ENCODE measurements at regions not wholly inside any gene's neighbourhood (a gene's known extent, or its start where the extent isn't known, plus 50 kb on each side); places are given as distances from the start of the nearest gene placed in this dataset.

DNA sequence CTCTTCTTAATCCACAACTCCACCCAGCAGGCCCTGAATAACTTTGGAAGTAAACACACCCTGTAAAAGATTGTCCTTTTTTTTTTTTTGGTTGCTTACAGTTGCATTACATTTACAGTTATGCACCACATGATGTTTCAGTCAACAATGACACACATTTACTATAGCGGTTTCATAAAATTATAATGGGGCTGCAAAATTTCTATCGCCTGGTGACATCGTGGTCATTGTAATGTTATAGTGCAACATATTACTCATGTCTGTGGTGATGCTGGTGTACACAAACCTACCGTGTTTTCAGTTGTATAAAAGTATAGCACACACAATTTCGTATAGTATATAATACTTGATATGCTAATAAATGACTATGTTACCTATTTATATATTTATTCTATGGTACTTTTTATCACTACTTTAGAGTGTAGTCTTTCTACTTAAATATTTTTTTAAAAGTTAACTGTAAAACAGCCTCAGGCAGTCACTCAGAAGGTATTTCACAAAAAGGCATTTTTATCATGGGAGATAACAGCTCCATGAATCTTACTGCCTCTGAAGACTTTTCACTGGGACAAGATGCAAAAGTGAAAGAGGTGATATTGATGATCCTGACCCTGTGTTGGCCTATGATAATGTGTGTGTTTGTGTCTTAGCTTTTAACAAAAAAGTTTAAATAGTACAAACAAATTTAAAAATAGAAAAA lies 695.4 kb upstream of the CDH18 start:
- TF ChIP-seq, protein P1, sequence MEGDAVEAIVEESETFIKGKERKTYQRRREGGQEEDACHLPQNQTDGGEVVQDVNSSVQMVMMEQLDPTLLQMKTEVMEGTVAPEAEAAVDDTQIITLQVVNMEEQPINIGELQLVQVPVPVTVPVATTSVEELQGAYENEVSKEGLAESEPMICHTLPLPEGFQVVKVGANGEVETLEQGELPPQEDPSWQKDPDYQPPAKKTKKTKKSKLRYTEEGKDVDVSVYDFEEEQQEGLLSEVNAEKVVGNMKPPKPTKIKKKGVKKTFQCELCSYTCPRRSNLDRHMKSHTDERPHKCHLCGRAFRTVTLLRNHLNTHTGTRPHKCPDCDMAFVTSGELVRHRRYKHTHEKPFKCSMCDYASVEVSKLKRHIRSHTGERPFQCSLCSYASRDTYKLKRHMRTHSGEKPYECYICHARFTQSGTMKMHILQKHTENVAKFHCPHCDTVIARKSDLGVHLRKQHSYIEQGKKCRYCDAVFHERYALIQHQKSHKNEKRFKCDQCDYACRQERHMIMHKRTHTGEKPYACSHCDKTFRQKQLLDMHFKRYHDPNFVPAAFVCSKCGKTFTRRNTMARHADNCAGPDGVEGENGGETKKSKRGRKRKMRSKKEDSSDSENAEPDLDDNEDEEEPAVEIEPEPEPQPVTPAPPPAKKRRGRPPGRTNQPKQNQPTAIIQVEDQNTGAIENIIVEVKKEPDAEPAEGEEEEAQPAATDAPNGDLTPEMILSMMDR (IDR thresholded peaks at IDR 0.05): no peak
- TF ChIP-seq EP300 (IDR thresholded peaks at IDR 0.05) (no peak), POLR2AphosphoS5 (IDR thresholded peaks at IDR 0.05) (no peak), POLR2A (IDR thresholded peaks at IDR 0.05) (no peak)

DNA sequence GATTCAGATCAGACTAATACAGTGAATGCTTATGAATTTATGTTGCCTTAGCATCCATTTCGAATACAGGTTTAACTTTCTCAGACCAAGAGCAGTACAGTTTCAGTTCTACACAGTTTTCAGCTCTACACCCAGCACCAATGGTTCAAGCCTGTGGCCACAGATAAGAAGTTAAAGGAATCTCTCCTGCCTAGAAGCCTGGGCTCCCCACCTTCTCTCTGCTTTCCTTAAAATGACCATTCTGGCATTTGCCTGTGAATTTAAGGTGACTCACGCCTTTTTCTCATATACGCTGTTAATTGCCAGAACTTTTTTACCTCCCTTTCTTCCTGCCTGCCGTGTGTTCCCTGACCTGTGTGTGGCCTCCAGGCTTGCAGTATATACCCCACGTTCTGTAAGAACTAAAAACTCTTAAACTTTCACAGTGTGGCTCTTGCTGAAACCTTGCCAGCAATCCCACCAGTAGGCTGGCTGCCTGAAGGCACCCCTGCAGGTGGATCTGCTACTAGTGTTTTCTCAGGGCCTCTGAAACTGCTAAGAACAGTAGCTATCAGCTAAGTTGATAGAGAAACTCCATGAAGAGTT lies 692.8 kb upstream of the CDH18 start:
- DNase-seq (ENCODE audit: low spot score in 2 of 2): no peak
- Histone ChIP-seq H3K4me3 (no peak overlapping the region), H3K4me1 (no peaks in the 10 kb centered on the region), H3K27me3 (no peaks in the 10 kb centered on the region), H3K36me3 (no peaks in the 10 kb centered on the region), H3K9me3 (no peaks in the 10 kb centered on the region), H3K27ac (no peak overlapping the region)
- TF ChIP-seq, protein P1 (IDR thresholded peaks at IDR 0.05): no peak
- TF ChIP-seq POLR2AphosphoS5 (IDR thresholded peaks at IDR 0.05) (no peak), POLR2A (IDR thresholded peaks at IDR 0.05) (no peak), EP300 (IDR thresholded peaks at IDR 0.05) (no peak)
- WGBS: 67% methylated on average over 5 of the region's 5 CpGs

More for the DNA sequence above, 695.4 kb upstream of the CDH18 start:
- Histone ChIP-seq H3K9me3 (no peaks in the 10 kb centered on the region), H3K27ac (no peak overlapping the region), H3K36me3 (no peaks in the 10 kb centered on the region), H3K4me3 (no peak overlapping the region), H3K4me1 (no peaks in the 10 kb centered on the region), H3K27me3 (no peaks in the 10 kb centered on the region)
- no peak for DNase-seq (ENCODE audit: low spot score in 2 of 2)
- WGBS: 78% methylated on average over 5 of the region's 5 CpGs

DNA sequence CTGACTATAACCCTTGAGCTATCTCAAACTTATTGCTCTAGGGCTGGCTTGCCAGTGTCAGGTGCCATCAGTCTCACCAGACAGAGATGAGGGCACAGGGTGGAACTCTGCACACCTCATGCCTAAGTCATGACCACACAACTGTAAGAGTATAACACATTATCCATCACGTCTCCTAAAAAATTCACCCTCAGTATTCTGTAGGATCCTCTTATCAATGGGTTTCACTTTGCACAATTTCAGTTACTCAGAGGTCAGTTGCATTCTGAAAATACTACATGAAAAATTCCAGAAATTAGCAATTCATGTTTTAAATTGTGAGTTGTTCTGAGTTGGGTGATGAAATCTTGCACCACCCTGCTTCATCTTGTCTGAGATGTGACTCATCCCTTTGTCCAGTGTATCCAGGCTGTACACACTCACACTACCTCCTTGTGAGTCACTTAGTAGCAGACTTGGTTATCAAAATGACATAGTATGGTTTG lies 690.9 kb upstream of the CDH18 start:
- TF ChIP-seq EP300 (IDR thresholded peaks at IDR 0.05) (no peak), POLR2A (IDR thresholded peaks at IDR 0.05) (no peak), POLR2AphosphoS5 (IDR thresholded peaks at IDR 0.05) (no peak)
- TF ChIP-seq, protein P1 (IDR thresholded peaks at IDR 0.05): no peak
- Histone ChIP-seq H3K4me3 (no peak overlapping the region), H3K4me1 (no peaks in the 10 kb centered on the region), H3K27me3 (no peaks in the 10 kb centered on the region), H3K9me3 (no peaks in the 10 kb centered on the region), H3K36me3 (no peaks in the 10 kb centered on the region), H3K27ac (no peak overlapping the region)
- DNase-seq (ENCODE audit: low spot score in 2 of 2): no peak
- 100% methylated on average over 1 of the region's 1 CpG for WGBS

DNA sequence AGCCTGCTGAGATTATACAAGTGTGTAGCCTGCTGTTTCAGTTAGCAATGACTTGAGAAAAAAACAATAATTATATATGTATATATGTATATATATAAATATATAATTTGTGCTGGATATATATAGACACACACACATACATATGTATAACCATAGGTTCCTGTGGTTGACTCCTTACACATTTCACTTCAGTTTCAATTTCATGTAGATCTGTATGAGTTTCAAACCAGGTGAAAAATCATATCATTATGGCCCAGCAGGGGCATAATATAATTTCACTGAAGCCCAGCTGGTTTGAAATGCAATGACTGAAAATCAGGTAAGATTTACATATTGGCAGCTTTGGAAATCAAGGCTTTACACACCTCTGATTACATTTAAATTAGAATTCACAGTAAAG lies 690.4 kb upstream of the CDH18 start:
- no peak overlapping the region for H3K4me3 ChIP-seq
- H3K27ac ChIP-seq: no peak overlapping the region
- TF ChIP-seq POLR2A (IDR thresholded peaks at IDR 0.05): no peak
- TF ChIP-seq POLR2AphosphoS5 (IDR thresholded peaks at IDR 0.05): no peak
- TF ChIP-seq, protein P1 (IDR thresholded peaks at IDR 0.05): no peak
- no peak for TF ChIP-seq EP300 (IDR thresholded peaks at IDR 0.05)

DNA sequence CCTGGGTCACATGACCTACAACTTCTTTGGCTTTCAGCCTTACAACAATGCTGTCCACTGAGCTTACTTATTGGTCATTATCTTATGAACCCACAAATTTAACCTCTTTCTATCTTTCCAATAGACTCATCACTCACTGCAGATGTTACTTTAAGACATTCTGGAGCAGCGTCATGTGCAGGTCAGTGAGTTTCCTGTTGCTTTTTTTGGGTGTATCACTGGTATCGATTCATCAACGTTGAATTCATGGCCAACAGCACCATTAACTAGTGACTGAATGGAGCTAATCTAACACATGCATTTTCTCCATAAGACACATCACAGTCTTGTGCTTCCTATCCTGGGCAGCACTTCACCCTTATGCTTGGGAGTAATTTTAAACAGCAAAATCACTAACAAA lies 672.6 kb upstream of the CDH18 start:
- no peak for TF ChIP-seq POLR2A (IDR thresholded peaks at IDR 0.05)
- TF ChIP-seq EP300 (IDR thresholded peaks at IDR 0.05): no peak
- no peak for TF ChIP-seq POLR2AphosphoS5 (IDR thresholded peaks at IDR 0.05)
- TF ChIP-seq, protein P1 (IDR thresholded peaks at IDR 0.05): no peak
- no peaks in the 10 kb centered on the region for H3K36me3 ChIP-seq
- WGBS: 74% methylated on average over 3 of the region's 3 CpGs
- no peak overlapping the region for H3K4me3 ChIP-seq
- H3K27ac ChIP-seq: no peak overlapping the region
- H3K27me3 ChIP-seq: no peaks in the 10 kb centered on the region
- no peaks in the 10 kb centered on the region for H3K9me3 ChIP-seq
- no peak for DNase-seq (ENCODE audit: low spot score in 2 of 2)
- no peaks in the 10 kb centered on the region for H3K4me1 ChIP-seq

More for the DNA sequence above, 690.4 kb upstream of the CDH18 start:
- Histone ChIP-seq H3K36me3 (no peaks in the 10 kb centered on the region), H3K27me3 (no peaks in the 10 kb centered on the region), H3K4me1 (no peaks in the 10 kb centered on the region), H3K9me3 (no peaks in the 10 kb centered on the region)
- DNase-seq (ENCODE audit: low spot score in 2 of 2): no peak

Data from suprapubic skin (tissue), 4 donors.